Central memory CD4-positive, alpha-beta T cell (primary cell): ENCODE measurements at regions not wholly inside any gene's neighbourhood (a gene's known extent, or its start where the extent isn't known, plus 50 kb on each side); places are given as distances from the start of the nearest gene placed in this dataset.
"Not testable (repeated sequence)": the region's sequence is repeated elsewhere in the genome, so short reads cannot be mapped to it uniquely, and the experiment has no call there.

Source experiments
- DNase-seq: peaks from one replicate; pipeline ENCODE4 v3.0.0; 2022

GRCh38 chr15:81686021-81686420 is 312.0 kb upstream of the TMC3 start:
- no peak for DNase-seq

- DNase-seq = no peak
Measured at GRCh38 chr15:81685237-81685636, 311.2 kb upstream of the TMC3 start.

- no peak for DNase-seq
Measured at GRCh38 chr15:81680829-81681228, 306.8 kb upstream of the TMC3 start.

GRCh38 chr15:81666839-81667238 is 292.8 kb upstream of the TMC3 start:
- no peak for DNase-seq

- DNase-seq = no peak
Measured at GRCh38 chr15:81660976-81661375, 287.0 kb upstream of the TMC3 start.

- DNase-seq = no peak
Measured at GRCh38 chr15:81653259-81653658, 279.2 kb upstream of the TMC3 start.

- no peak for DNase-seq
Measured at GRCh38 chr15:81645470-81645869, 271.5 kb upstream of the TMC3 start.

- DNase-seq = no peak
Measured at GRCh38 chr15:81643771-81644170, 269.8 kb upstream of the TMC3 start.

- DNase-seq = no peak
Measured at GRCh38 chr15:81642451-81642990, 268.5 kb upstream of the TMC3 start.

GRCh38 chr15:81636064-81636463 is 262.1 kb upstream of the TMC3 start:
- not testable (repeated sequence) for DNase-seq

GRCh38 chr15:81633889-81634288 is 259.9 kb upstream of the TMC3 start:
- no peak for DNase-seq

GRCh38 chr15:81625896-81626295 is 251.9 kb upstream of the TMC3 start:
- no peak for DNase-seq

- DNase-seq = no peak
Measured at GRCh38 chr15:81619002-81619401, 245.0 kb upstream of the TMC3 start.

GRCh38 chr15:81612631-81613030 is 238.6 kb upstream of the TMC3 start:
- DNase-seq = no peak

GRCh38 chr15:81611679-81612078 is 237.7 kb upstream of the TMC3 start:
- no peak for DNase-seq

GRCh38 chr15:81608309-81608829 is 234.4 kb upstream of the TMC3 start:
- DNase-seq = no peak

- no peak for DNase-seq
Measured at GRCh38 chr15:81604713-81605112, 230.7 kb upstream of the TMC3 start.

GRCh38 chr15:81596159-81596865 is 222.3 kb upstream of the TMC3 start:
- DNase-seq = no peak

- DNase-seq = no peak
Measured at GRCh38 chr15:81595752-81596151, 221.7 kb upstream of the TMC3 start.

GRCh38 chr15:81589671-81590070 is 215.7 kb upstream of the TMC3 start:
- no peak for DNase-seq

GRCh38 chr15:81575436-81576123 is 201.6 kb upstream of the TMC3 start:
- no peak for DNase-seq

- DNase-seq = no peak
Measured at GRCh38 chr15:81573098-81573746, 199.2 kb upstream of the TMC3 start.

GRCh38 chr15:81572190-81572589 is 198.2 kb upstream of the TMC3 start:
- DNase-seq = no peak
